OCI-LY3 (cell line): ENCODE measurements at regions not wholly inside any gene's neighbourhood (a gene's known extent, or its start where the extent isn't known, plus 50 kb on each side); places are given as distances from the start of the nearest gene placed in this dataset.
A peak's percentile ranks its signal among the peaks of the same experiment; 100 is the strongest.

Experiments used
- H2AFZ ChIP-seq: fragments of 200-600, 300-600 bp; shearing (Covaris generic); 2 replicates; pipeline ENCODE4 v1.6.0; 2014; ENCODE audit warnings: antibody characterized with exemption, low read depth, low read length
- H3K27ac ChIP-seq: fragments of 200-600, 300-600 bp; sonication (generic); 2 replicates; pipeline ENCODE4 v1.5.1; 2014; ENCODE audit warnings: mild to moderate bottlenecking, low read length, moderate library complexity, mixed read lengths
- H3K27me3 ChIP-seq: fragments of 200-600, 300-600 bp; sonication (generic); 2 replicates; pipeline ENCODE4 v1.6.1; 2014; ENCODE audit warnings: low read depth, low read length, mixed read lengths
- H3K36me3 ChIP-seq: fragments of 200-600, 300-600 bp; sonication (generic); replicated peaks from 2 replicates; pipeline ENCODE3; 2014; ENCODE audit warnings: low read depth, low read length, mixed read lengths
- H3K4me1 ChIP-seq: fragments of 300-600, 200-600 bp; sonication (generic); 2 replicates; pipeline ENCODE4 v1.6.1; 2014; ENCODE audit warnings: low read length, mixed read lengths
- H3K4me2 ChIP-seq: fragments of 200-600, 300-600 bp; sonication (generic); 2 replicates; pipeline ENCODE4 v1.6.1; 2014; ENCODE audit warnings: low read length, mixed read lengths
- H3K4me3 ChIP-seq: fragments of 300-600, 200-600 bp; sonication (generic); 2 replicates; pipeline ENCODE4 v1.5.1; 2014; ENCODE audit warnings: antibody characterized with exemption, mild to moderate bottlenecking, low read length, moderate library complexity
- H3K79me2 ChIP-seq: fragments of 300-600, 200-600 bp; shearing (Covaris generic); 2 replicates; pipeline ENCODE4 v1.6.1; 2014; ENCODE audit warnings: mild to moderate bottlenecking, low read length, mixed read lengths
- H3K9ac ChIP-seq: fragments of 300-600, 200-600 bp; shearing (Covaris generic); 2 replicates; pipeline ENCODE4 v1.6.0; 2014; ENCODE audit warnings: mild to moderate bottlenecking, low read length, moderate library complexity
- H3K9me3 ChIP-seq: fragments of 200-600, 300-600 bp; shearing (Covaris generic); 2 replicates; pipeline ENCODE4 v1.6.1; 2014; ENCODE audit warnings: low read length, mixed read lengths; ENCODE audit not compliant: insufficient read depth
- H4K20me1 ChIP-seq: fragments of 200-600, 300-600 bp; sonication (generic); 2 replicates; pipeline ENCODE4 v1.6.1; 2016; ENCODE audit warnings: low read length, mixed read lengths; ENCODE audit not compliant: insufficient read depth
- EZH2phosphoT487 ChIP-seq: fragments of 200-600 bp; shearing (Covaris generic); IDR thresholded peaks from 2 replicates; pipeline ENCODE4 v1.6.1; 2018; ENCODE audit warnings: antibody characterized with exemption, mixed run types, low read depth
- TF ChIP-seq, protein P1 (sequence below): fragments of 200-600, 300-600 bp; sonication (generic); IDR thresholded peaks from 2 replicates; pipeline ENCODE4 v1.5.1; 2014; ENCODE audit warnings: antibody characterized with exemption, low read length, low read depth

DNA sequence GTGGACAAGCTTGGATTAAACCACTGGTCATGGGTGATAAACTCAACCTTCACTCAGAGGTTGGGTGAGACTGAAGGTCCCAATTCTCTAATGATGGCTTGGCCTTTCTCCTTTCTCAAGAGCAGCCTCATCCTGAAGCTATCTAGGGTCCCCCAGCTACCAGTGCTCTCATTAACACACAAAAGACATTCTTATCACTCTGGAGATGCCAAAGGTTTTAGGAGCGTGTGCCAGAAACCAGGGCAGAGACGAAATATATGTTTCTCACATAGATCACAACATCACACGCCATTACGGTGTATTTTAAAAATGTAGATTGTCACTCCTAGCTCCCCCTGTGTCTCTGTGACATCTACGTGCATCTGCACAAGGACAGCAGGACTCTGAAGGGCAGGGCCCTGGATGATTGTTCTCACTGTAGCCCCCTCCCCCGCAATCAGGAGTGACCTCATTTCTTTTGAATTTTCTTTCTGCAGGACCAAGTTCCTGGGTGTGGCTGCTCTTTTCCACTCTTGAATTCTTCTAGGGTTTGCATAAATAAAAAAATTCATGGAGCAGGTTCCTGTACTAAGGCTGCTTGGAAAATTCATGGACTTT, 311.3 kb downstream of the GADD45G start:
- Histone ChIP-seq H3K9me3 (no peaks in the 10 kb centered on the region), H3K27ac (no peak overlapping the region), H3K36me3 (no peaks in the 10 kb centered on the region), H3K9ac (no peak overlapping the region), H3K4me1 (peaks cover 8% of the 10 kb centered on the region), H3K4me3 (no peak overlapping the region), H3K79me2 (no peaks in the 10 kb centered on the region), H2AFZ (no peak overlapping the region), H3K27me3 (peaks cover 2% of the 10 kb centered on the region; the same call in 1 of the 2 replicates), H4K20me1 (no peaks in the 10 kb centered on the region), H3K4me2 (no peak overlapping the region)
- TF ChIP-seq EZH2phosphoT487 = no peak
- TF ChIP-seq, protein P1, sequence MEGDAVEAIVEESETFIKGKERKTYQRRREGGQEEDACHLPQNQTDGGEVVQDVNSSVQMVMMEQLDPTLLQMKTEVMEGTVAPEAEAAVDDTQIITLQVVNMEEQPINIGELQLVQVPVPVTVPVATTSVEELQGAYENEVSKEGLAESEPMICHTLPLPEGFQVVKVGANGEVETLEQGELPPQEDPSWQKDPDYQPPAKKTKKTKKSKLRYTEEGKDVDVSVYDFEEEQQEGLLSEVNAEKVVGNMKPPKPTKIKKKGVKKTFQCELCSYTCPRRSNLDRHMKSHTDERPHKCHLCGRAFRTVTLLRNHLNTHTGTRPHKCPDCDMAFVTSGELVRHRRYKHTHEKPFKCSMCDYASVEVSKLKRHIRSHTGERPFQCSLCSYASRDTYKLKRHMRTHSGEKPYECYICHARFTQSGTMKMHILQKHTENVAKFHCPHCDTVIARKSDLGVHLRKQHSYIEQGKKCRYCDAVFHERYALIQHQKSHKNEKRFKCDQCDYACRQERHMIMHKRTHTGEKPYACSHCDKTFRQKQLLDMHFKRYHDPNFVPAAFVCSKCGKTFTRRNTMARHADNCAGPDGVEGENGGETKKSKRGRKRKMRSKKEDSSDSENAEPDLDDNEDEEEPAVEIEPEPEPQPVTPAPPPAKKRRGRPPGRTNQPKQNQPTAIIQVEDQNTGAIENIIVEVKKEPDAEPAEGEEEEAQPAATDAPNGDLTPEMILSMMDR = no peak

DNA sequence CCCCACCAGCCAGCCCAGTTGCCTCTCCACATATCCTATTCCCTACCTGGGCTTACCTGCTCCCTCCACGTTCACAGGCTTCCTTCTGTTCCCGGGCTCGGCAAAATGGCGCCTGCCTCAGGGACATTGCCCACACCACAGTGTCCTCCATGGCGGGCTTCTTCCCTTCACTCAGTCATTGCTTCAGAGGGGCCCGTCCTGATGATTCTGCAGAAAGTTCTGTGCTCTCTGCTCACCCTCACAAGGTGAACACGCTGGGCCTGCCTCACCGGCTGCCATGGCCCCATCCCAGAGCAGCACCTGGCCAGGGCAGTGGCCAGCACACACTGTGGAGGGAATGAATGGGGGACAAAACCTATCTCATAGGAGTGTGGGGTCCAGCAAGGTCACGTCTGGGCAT, 313.0 kb downstream of the GADD45G start:
- Histone ChIP-seq H3K27me3 (peaks cover 3% of the 10 kb centered on the region; the same call in 1 of the 2 replicates), H3K4me3 (no peak overlapping the region), H3K36me3 (no peaks in the 10 kb centered on the region), H3K27ac (no peak overlapping the region), H3K79me2 (no peaks in the 10 kb centered on the region), H3K9ac (no peak overlapping the region), H3K4me2 (no peak overlapping the region), H3K4me1 (peaks cover 8% of the 10 kb centered on the region), H2AFZ (no peak overlapping the region), H4K20me1 (no peaks in the 10 kb centered on the region), H3K9me3 (no peaks in the 10 kb centered on the region)
- TF ChIP-seq EZH2phosphoT487 = no peak
- TF ChIP-seq, protein P1 = no peak

DNA sequence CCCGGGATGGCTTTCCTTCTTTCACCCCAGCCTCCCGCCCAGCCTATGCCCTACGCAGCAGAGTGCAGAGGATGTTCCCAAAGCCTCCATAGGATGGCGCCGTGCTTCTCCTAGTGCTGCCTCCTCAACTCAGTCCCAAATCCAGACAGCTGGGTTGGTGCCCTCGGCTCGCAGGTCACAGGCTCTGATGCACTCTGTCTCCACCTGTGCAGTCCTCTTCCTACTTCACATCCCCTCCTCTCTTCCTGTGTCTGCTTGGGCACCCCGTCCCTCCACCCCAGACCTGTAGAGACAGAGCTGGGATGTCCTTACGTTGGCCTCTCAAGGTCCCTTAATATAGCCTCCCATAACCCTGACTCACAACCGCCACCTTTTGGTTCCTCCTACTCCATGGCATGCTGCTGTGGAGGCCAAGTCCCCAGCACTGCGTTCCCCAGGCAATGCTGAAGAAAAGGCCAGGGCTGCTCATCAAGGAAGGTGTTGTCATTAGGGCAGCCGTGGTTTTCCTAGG, 314.4 kb downstream of the GADD45G start:
- TF ChIP-seq, protein P1 = peak; percentile 74
- TF ChIP-seq EZH2phosphoT487 = no peak
- Histone ChIP-seq H3K27me3 (peaks cover 3% of the 10 kb centered on the region; the same call in 1 of the 2 replicates), H3K36me3 (no peaks in the 10 kb centered on the region), H3K4me3 (peak overlapping the region; percentile 41), H3K79me2 (no peaks in the 10 kb centered on the region), H2AFZ (peak overlapping the region; percentile 68; the same call in 1 of the 2 replicates), H3K27ac (no peak overlapping the region), H3K4me1 (peaks cover 13% of the 10 kb centered on the region), H3K9me3 (no peaks in the 10 kb centered on the region), H3K9ac (no peak overlapping the region), H4K20me1 (no peaks in the 10 kb centered on the region), H3K4me2 (peak overlapping the region; percentile 56)

DNA sequence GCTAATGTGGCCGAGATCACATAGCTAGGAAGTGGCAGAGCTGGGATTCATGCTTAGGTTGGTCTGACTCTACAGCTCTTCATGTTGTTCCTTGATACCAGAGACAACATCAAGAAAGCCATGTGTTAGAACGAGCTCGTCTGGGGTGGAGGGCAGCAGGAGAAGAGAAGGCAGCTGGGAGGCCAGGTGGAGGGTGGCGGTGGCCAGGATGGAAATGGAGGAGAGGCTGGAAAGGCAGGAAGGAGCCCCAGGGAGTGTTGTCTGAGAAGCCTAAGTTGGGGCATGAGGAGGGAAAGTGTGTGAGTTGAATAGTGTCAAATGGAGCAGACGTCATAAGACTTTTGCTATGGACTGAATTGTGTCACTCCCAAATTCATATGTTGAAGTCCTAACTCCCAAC, 315.3 kb downstream of the GADD45G start:
- Histone ChIP-seq H3K27me3 (peaks cover 3% of the 10 kb centered on the region; the same call in 1 of the 2 replicates), H3K9ac (no peak overlapping the region), H3K4me2 (no peak overlapping the region), H4K20me1 (no peaks in the 10 kb centered on the region), H3K27ac (no peak overlapping the region), H3K4me3 (no peak overlapping the region), H2AFZ (no peak overlapping the region), H3K9me3 (no peaks in the 10 kb centered on the region), H3K79me2 (no peaks in the 10 kb centered on the region), H3K4me1 (peaks cover 16% of the 10 kb centered on the region), H3K36me3 (no peaks in the 10 kb centered on the region)
- TF ChIP-seq, protein P1 = no peak
- TF ChIP-seq EZH2phosphoT487 = no peak
